ENCODE measurements at regions not wholly inside any gene's neighbourhood (a gene's known extent, or its start where the extent isn't known, plus 50 kb on each side); places are given as distances from the start of the nearest gene placed in this dataset.
"Not testable (repeated sequence)": the region's sequence is repeated elsewhere in the genome, so short reads cannot be mapped to it uniquely, and the experiment has no call there.

GRCh38 chr14:49073292-49073691 is 512.9 kb downstream of the RPS29 start:
- not testable (repeated sequence) for TF ChIP-seq ZFP3 (CRISPR knock-in tag; IDR thresholded peaks at IDR 0.05); ISL1 (CRISPR knock-in tag; IDR thresholded peaks at IDR 0.05); BACH2 (CRISPR knock-in tag; IDR thresholded peaks at IDR 0.05; ENCODE audit: borderline replicate concordance); ZNF565 (CRISPR knock-in tag; conservative IDR thresholded peaks at IDR 0.05; ENCODE audit: low read depth); TSHZ2 (CRISPR knock-in tag; IDR thresholded peaks at IDR 0.05); ESRRG (CRISPR knock-in tag; IDR thresholded peaks at IDR 0.05)

Data from SK-N-SH treated with all-trans-retinoic acid at 6 μM for 48 hours (cell line).